GM12878 (cell line): ENCODE measurements at regions not wholly inside any gene's neighbourhood (a gene's known extent, or its start where the extent isn't known, plus 50 kb on each side); places are given as distances from the start of the nearest gene placed in this dataset.

Experiments used
- ATAC-seq: fragments of 200-7000 bp; cut with Tn5 transposase; 3 replicates; pipeline ENCODE4 v1.9.1; 2020; ENCODE audit warnings: mild to moderate bottlenecking, moderate library complexity
- BruUV-seq: library from RNA; stranded (reverse); fragments of 400-500 nt; replicated peaks from 2 replicates; lab custom pipeline; 2021; lab: Mats Ljungman, UMichigan
- CTCF ChIA-PET: fragments of 300-600 bp; sonication (Branson Sonifier 250); formaldehyde crosslinking; extraction: SDS; loops from one replicate; lab custom pipeline; 2021; ENCODE audit warnings: inconsistent platforms; lab: Yijun Ruan, JAX
- POLR2A ChIA-PET: fragments of 350-600 bp; formaldehyde crosslinking; extraction: SDS; loops from one replicate; lab custom pipeline; 2021; ENCODE audit warnings: inconsistent platforms; lab: Charles Lee
- RAD21 ChIA-PET: fragments of 300-600 bp; sonication (Branson Sonifier 250); formaldehyde crosslinking; loops from one replicate; lab custom pipeline; 2023; ENCODE audit warnings: antibody characterized with exemption; ENCODE audit not compliant: unreplicated experiment; lab: Charles Lee
- SMC1A ChIA-PET: fragments of 300-600 bp; sonication (Branson Sonifier 250); formaldehyde crosslinking; loops from one replicate; lab custom pipeline; 2023; ENCODE audit not compliant: unreplicated experiment, uncharacterized antibody; lab: Charles Lee
- DNase-seq: peaks from one replicate; pipeline ENCODE4 v3.0.0-alpha.2; 2011; ENCODE audit warnings: low read depth, low spot score
- FAIRE-seq: peaks from 3 replicates; lab custom pipeline; 2011; peaks lifted over from hg19 to GRCh38; lab: Jason Lieb, UNC
- H2AFZ ChIP-seq: 2 replicates; pipeline ENCODE4 v1.6.0; 2011; ENCODE audit warnings: low read depth, low read length, control low read depth; ENCODE audit not compliant: control insufficient read depth
- H3K27ac ChIP-seq: 2 replicates; pipeline ENCODE4 v1.5.1; 2011; ENCODE audit warnings: control low read depth; ENCODE audit not compliant: control insufficient read depth, insufficient read depth
- H3K27me3 ChIP-seq, 2 experiments: replicated peaks in 1 of 2; 2 replicates each; pipeline versions ENCODE4 v1.6.0 to v1.6.1; 2011; ENCODE audit warnings: low read length in 1 of 2; ENCODE audit not compliant: control insufficient read depth in 2 of 2, insufficient read depth in 2 of 2
- H3K36me3 ChIP-seq, 2 experiments: 2 replicates each; pipeline ENCODE4 v1.5.1; 2011; ENCODE audit warnings: low read length in 1 of 2; ENCODE audit not compliant: control insufficient read depth in 2 of 2, insufficient read depth in 2 of 2
- H3K4me1 ChIP-seq: 2 replicates; pipeline ENCODE4 v1.6.1; 2011; ENCODE audit warnings: mild to moderate bottlenecking, low read length, moderate library complexity, mixed read lengths; ENCODE audit not compliant: control insufficient read depth, insufficient read depth
- H3K4me2 ChIP-seq: 2 replicates; pipeline ENCODE4 v1.6.0; 2011; ENCODE audit warnings: control low read depth; ENCODE audit not compliant: control insufficient read depth, insufficient read depth
- H3K4me3 ChIP-seq: fragments of 200-600 bp; sonication (generic); 2 replicates; pipeline ENCODE4 v1.5.1; 2016
- H3K79me2 ChIP-seq: 2 replicates; pipeline ENCODE4 v1.6.0; 2011; ENCODE audit warnings: low read length; ENCODE audit not compliant: control insufficient read depth, insufficient read depth
- H3K9ac ChIP-seq: 2 replicates; pipeline ENCODE4 v1.8.0; 2011; ENCODE audit warnings: low read length, control low read depth, mixed read lengths; ENCODE audit not compliant: control insufficient read depth, insufficient read depth
- H3K9me3 ChIP-seq: replicated peaks from 3 replicates; pipeline ENCODE4 v1.5.1; 2011; ENCODE audit warnings: mild to moderate bottlenecking, low read length; ENCODE audit not compliant: control insufficient read depth, insufficient read depth
- H4K20me1 ChIP-seq: 2 replicates; pipeline ENCODE4 v1.6.0; 2011; ENCODE audit not compliant: control insufficient read depth, insufficient read depth
- RBBP5 ChIP-seq: fragments of 200-600 bp; sonication (generic); conservative IDR thresholded peaks from 2 replicates; pipeline ENCODE4 v1.6.1; 2016
- ZNF622 ChIP-seq: fragments of 450-650 bp; IDR thresholded peaks from 2 replicates; pipeline ENCODE4 v1.6.1; 2017; ENCODE audit warnings: mild to moderate bottlenecking, inconsistent platforms
- WGBS: methylation state at CpG from one replicate; pipeline ENCODE4 v1.1.6; 2016; ENCODE audit warnings: low lambda C conversion rate; ENCODE audit not compliant: insufficient replicate concordance, insufficient coverage; ENCODE audit errors: missing lambda C conversion rate; 5-methylcytosine and 5-hydroxymethylcytosine counted together
- in situ Hi-C: fragments of 300-500 bp; cut with MboI; formaldehyde crosslinking; loops from 9 replicates; pipeline ENCODE4 v1.14.3; 2018; ENCODE audit warnings: mixed read lengths
- intact Hi-C: fragments of 100-400 bp; cut with micrococcal nuclease; formaldehyde crosslinking; loops from one replicate; pipeline ENCODE4 v1.14.2; 2022; ENCODE audit not compliant: unreplicated experiment
- TF ChIP-seq, protein P1 (sequence below): fragments of 450-650 bp; formaldehyde crosslinking; IDR thresholded peaks from 2 replicates; pipeline ENCODE4 v1.4.0; 2022; ENCODE audit warnings: mild to moderate bottlenecking, moderate library complexity
- TF ChIP-seq, protein P2 (sequence below): fragments of 150-350 bp; IDR thresholded peaks from 2 replicates; pipeline ENCODE4 v1.6.1; 2016; ENCODE audit warnings: low read depth, low read length

DNA sequence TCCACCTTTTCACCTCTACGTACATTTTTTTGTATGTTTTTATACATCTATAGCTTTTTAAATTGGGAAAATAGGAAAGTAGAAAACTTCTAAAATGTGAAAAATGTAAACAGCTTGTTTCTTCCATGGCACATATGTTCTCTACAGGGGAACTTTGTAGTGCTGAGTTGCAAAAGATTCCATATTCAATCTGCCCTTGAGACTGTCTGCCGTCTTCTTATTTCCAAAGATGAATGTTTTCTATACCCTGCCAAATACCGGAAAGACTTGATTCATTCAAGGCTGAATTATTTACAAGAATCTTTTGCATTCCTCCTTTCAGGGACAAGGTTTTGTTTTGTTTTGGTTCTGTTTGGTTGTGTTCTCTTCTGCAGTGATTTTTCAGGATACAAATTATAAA, 1334.5 kb upstream of the ADGRL4 start (continued):
- TF ChIP-seq, protein P1, sequence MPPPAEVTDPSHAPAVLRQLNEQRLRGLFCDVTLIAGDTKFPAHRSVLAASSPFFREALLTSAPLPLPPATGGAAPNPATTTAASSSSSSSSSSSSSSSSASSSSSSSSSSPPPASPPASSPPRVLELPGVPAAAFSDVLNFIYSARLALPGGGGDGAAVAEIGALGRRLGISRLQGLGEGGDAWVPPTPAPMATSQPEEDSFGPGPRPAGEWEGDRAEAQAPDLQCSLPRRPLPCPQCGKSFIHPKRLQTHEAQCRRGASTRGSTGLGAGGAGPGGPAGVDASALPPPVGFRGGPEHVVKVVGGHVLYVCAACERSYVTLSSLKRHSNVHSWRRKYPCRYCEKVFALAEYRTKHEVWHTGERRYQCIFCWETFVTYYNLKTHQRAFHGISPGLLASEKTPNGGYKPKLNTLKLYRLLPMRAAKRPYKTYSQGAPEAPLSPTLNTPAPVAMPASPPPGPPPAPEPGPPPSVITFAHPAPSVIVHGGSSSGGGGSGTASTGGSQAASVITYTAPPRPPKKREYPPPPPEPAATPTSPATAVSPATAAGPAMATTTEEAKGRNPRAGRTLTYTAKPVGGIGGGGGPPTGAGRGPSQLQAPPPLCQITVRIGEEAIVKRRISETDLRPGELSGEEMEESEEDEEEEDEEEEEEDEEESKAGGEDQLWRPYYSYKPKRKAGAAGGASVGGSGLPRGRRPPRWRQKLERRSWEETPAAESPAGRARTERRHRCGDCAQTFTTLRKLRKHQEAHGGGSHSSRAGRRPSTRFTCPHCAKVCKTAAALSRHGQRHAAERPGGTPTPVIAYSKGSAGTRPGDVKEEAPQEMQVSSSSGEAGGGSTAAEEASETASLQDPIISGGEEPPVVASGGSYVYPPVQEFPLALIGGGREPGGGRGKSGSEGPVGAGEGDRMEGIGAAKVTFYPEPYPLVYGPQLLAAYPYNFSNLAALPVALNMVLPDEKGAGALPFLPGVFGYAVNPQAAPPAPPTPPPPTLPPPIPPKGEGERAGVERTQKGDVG = no peak
- no peak for TF ChIP-seq RBBP5
- TF ChIP-seq, protein P2, sequence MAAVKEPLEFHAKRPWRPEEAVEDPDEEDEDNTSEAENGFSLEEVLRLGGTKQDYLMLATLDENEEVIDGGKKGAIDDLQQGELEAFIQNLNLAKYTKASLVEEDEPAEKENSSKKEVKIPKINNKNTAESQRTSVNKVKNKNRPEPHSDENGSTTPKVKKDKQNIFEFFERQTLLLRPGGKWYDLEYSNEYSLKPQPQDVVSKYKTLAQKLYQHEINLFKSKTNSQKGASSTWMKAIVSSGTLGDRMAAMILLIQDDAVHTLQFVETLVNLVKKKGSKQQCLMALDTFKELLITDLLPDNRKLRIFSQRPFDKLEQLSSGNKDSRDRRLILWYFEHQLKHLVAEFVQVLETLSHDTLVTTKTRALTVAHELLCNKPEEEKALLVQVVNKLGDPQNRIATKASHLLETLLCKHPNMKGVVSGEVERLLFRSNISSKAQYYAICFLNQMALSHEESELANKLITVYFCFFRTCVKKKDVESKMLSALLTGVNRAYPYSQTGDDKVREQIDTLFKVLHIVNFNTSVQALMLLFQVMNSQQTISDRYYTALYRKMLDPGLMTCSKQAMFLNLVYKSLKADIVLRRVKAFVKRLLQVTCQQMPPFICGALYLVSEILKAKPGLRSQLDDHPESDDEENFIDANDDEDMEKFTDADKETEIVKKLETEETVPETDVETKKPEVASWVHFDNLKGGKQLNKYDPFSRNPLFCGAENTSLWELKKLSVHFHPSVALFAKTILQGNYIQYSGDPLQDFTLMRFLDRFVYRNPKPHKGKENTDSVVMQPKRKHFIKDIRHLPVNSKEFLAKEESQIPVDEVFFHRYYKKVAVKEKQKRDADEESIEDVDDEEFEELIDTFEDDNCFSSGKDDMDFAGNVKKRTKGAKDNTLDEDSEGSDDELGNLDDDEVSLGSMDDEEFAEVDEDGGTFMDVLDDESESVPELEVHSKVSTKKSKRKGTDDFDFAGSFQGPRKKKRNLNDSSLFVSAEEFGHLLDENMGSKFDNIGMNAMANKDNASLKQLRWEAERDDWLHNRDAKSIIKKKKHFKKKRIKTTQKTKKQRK = no peak

DNA sequence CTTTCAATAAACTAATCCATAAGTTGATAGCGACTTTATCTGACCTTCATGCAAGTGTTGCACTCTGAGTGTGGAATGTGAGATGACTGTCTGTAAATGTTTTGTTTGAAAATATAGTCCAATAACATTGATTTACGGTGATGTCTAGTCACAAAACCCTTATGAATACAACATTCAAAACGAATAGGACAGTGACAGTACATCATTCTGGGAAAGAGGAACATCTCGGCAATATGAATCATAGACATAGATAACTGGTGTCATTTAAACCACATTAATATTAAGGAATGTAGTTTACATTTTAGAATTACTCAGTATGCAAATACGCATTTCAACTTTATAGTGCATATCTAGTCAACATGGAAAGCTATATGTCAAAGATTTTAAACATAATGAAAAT, 1311.6 kb upstream of the ADGRL4 start:
- Histone ChIP-seq H2AFZ (no peak overlapping the region), H3K4me3 (no peak overlapping the region), H3K36me3 (no peaks in the 10 kb centered on the region), H3K27ac (no peak overlapping the region), H3K9ac (no peak overlapping the region), H3K9me3 (no peaks in the 10 kb centered on the region), H3K4me1 (no peaks in the 10 kb centered on the region), H3K79me2 (no peaks in the 10 kb centered on the region), H3K27me3 (no peaks in the 10 kb centered on the region), H3K4me2 (no peak overlapping the region), H4K20me1 (no peaks in the 10 kb centered on the region)
- intact Hi-C loops = no loop called here
- BruUV-seq = no TSS peak
- in situ Hi-C loops = no loop called here
- POLR2A ChIA-PET = no interaction called here
- 28% methylated on average over 5 of the region's 5 CpGs for WGBS
- DNase-seq (no peak), FAIRE-seq (no peak), ATAC-seq (no peak)
- CTCF ChIA-PET = no interaction called here
- TF ChIP-seq ZNF622 = no peak
- RAD21 ChIA-PET = no interaction called here
- SMC1A ChIA-PET = no interaction called here
